GM18858 (cell line): ENCODE measurements at regions not wholly inside any gene's neighbourhood (a gene's known extent, or its start where the extent isn't known, plus 50 kb on each side); places are given as distances from the start of the nearest gene placed in this dataset.

ENCODE experiments used
- ATAC-seq: cut with Tn5 transposase; IDR thresholded peaks from one replicate; pipeline ENCODE4 v1.9.1; 2021; ENCODE audit not compliant: unreplicated experiment

DNA sequence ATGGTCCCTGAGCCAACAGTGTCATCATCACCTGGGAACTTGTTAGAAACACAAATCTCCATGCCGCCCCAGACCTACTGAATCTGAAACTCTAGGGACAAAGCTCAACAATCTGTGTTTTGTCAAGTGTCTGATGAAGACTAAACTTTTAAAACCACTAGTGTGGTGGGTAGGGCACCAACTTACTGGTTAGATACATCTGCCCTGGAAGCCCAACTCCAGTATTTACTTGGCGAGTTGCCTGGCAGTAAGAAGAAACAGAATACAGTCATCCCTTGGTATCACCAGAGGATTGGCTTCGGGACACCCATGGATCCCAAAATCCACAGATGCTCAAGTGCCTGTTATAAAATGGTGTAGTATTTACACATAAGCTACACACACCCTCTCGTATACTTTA lies 367.9 kb upstream of the DUSP10 start:
- ATAC-seq = no peak

DNA sequence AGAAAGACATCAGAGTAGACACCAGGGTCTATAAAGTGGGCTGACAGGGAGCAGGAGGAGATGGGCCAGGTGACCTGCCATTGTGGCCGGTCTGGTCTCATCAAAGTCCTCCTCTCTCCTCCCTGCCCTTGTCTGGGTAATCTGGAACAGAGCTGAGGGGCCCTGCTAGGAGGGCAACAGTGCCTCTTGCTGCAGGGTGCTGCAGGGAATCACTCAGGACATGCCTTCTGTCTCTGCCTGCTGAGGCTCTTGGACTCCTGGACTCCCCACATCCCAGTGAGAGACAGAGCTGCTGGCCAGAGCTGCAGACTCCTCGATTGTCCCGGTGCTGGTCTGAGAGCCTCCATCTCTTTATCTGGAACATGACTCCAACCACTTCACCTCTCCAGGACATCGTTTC lies 366.1 kb upstream of the DUSP10 start:
- no peak for ATAC-seq

DNA sequence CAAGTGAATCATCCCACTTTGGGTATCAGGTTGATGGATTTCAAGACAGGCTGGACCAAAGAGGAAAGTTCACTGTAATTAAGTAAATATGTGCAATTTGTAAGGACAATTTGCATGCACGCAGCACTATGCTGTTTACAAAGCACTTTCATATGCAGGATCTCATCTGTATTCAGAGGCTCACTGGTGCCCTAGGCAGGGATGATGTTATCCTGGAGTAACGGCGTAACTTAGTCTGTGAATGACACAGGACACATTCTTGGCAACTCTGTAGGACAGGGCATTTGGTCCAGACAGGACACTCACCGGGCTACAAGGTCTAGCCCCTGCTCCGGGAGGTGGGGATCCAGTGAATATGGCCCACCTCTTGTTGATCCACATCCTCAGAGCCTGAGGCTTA lies 365.4 kb upstream of the DUSP10 start:
- ATAC-seq = no peak

DNA sequence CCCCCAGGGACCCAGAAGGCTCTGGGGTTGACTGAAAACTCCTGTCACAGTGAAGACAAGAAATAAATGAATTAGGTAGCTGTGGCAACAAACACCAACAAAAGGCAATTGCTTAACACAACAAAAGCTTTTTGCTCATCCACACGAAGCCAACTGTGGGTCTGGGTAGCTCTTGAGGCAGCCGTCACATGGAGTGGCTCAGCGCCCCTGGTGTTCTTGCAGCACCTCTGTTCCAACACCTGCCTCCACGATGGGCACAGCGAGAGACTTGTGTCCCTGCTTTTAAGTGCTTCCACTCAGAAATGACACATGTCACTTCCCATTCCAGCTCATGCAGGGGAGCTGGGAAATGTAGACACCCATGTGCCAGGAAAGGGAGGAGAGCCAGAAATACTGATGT lies 364.5 kb upstream of the DUSP10 start:
- no peak for ATAC-seq

DNA sequence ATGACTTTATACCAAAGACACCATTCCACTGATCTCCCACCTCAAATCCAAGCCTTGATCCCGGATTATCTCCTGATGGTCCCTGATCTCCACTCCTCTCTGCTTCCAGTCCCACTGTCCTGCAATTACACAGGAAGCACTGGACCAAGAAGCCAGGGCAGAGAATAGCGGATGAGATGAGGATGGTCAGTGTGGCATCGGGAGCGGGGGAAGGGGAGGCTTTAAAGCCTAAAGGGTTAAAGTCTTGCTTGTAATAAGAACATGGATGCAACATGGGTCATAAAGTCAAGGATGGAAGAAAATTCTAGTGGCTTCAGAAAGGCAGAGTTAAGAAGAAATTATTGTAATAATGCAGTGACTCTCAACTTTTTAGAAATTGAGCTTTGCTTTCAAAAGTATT lies 364.0 kb upstream of the DUSP10 start:
- no peak for ATAC-seq

DNA sequence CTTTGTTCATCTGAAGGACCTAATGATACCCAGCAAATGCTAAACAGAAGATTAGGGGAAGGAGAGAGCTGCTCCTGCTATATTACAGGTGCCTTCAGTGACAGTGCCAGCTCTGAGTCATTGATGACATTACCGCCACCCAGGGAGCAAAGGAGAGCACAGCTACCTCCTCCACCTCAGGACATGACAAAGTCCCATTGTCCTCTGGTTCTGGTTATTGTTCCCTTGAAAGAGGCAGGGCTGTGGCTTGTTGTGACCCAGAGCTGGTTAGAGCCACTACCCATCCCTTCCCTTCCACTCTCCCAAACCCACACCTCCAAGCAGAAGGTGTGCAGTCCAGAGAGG lies 363.5 kb upstream of the DUSP10 start:
- no peak for ATAC-seq

DNA sequence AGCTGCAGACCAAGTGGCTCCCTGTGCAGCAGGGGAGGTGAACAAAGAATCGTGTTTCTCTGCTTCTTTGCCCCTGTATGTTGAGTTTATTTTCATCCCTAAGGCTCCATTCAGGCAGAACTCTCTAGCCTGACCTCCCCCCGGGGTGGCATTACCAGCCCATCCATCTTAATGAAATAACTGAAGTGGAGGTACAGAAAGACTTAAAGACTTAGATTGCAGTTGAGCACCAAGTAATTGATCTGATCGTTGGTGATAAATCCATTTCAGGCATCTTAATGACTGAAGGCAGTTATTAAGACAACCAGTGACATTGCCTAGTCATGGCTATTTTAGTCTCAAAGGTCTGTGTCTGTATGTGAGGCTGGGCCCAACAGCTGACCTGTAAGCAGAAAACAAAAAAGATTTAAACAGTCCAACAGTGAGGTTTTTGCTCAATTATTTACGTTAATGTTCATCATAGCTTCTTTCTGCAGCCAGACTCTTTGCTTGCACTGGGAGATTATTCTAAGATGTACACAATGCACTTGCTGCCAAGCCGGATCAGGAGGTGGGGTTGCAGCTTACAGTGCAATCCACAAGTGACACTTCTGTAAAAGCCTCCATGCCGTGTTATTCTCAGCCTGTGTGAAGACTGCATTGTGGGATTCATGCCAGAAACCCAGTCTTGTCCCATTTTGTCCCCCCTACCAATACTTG lies 363.0 kb upstream of the DUSP10 start:
- no peak for ATAC-seq

DNA sequence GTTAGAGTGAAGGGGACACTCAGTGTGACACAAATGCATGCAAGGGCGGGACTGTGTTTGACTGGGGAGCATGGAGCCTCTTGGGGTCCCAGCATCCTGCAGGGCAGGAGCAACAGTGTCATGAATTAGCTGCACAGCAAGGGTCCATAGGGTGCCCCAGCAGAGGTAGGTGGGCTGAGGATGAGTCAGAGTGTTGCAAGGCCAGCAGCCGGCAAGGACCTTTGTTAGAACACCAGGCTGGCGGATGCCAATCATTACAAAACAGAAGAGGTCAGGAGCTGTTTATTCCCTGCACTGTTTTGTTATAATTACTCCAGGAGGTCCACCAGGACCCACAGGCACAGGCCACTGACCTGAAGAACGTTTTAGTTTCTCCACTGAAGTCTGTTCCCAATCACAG lies 362.2 kb upstream of the DUSP10 start:
- no peak for ATAC-seq

DNA sequence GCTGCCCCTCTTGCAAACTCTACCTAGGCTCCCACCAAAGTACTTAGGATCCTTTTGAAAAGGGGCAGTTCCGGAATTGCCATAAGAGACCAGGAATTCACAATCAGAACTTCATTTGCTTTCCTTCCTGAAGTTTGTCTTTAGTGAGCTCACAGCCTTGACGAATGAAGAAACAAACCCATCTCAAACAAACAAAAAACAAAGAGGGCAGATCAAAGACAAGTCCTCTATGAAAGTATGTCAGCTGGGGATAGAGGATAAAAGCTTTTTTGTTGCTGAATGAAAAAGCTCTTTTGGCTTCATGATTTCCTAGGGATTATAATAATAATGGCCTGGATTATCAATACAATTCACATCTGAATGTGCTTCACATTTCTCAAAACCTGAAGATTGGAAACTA lies 357.9 kb upstream of the DUSP10 start:
- no peak for ATAC-seq

DNA sequence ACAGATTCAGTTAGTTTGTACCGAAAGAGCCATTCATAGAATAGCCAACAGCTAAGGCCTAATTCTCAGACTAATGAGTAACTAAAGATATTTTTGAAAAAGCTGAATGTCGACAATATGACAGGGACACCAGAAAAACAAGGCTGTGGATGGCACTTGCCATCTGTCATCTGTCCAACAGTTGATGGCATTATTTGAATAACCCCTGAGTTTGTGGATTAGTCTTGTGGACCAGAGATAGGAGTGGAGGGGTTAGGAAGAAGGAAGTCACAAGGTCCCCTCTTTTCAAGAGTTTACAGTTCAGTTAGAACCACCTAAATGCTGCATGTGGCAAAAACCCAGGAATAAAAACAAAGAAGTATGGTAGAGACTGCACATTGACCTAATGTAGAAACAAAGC lies 356.5 kb upstream of the DUSP10 start:
- no peak for ATAC-seq

DNA sequence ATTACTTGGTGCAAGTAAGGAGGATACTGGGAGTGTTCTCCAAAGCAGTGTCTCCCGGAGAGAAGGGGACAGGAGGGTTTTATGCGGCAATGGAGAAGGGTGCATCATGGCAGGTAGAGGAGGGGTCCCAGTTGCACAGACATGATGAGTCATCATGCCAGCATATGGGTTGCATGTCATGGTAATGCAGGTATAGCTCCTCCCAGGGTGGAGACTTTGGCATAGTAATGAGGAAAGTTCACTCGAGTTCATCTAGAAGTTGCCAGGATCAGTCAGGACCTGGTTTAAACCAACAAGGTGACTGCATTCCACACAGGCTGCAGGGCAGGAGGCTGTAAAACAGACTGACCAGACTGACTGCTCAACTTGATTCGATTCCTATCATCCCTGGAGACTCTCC lies 355.7 kb upstream of the DUSP10 start:
- ATAC-seq = no peak

DNA sequence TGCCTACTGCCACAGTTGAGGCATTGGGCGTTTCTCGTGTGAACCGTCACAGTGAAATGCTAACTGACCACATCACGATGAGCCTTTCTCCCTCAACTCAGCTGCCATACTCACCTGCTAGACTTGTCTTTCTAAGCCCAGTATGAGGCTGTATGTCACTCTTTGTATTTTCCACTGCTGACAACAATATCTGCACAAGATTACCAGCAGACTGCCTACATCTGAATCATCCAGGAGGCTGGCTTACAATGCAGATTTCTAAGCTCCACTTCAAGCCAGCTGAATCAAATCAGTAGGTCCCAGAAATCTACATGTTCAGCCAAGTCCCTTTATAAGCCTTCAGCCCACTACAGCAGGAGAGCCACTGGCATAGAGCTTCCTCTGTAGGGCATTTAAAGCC lies 355.0 kb upstream of the DUSP10 start:
- ATAC-seq = no peak

DNA sequence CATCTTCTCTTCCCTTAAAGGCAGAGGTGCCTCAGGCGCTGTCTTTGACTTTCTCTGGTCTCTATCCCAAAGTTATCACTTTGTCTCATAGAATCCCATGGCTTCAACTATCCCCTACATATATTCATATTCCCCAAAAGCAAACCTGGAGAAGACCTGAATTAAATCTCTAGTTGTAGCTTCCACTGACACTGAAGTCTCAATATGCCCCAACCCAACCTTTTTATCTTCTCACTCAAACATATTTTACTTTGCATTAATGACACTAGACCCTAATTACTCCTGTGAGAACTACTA lies 354.5 kb upstream of the DUSP10 start:
- ATAC-seq = no peak

DNA sequence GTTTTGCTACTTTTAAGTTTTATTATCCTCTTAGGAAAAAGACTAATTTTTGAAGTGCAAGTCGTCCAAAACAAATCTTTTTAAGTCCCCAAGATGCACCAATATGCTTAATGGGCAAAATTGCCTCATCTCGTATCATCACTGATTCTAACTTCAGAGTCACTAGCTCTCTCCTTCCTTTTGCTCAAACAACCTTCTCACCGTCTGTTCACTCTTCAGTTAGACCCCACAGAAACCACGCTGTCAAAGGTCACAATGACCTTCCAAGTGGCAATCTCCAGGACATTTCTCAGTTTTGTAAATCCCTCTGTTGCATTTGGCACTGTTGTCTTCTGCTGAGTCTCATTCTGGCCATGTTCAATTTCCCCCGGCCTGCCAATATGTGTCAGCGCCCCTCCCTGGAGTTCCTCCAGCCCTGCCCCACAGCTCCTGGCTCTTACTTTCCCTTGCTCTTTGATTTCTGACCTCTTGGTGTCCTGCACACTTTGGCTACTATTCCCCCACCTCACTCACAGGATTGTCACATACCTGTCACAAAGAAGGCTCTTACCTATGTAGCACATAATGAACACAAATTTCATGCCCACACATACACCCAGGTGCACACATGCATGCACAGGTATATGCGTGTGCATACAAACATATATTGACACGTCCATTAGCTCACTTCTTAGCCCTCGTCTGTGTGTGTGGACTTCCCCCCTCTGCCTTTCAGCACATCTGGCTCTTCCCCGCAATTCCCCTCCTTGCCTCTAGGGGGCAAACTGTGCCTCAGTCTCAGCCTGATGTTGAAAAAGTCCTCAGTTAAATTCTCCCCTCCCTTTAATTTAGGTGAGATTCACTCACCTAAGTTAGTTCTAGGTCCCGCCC lies 354.0 kb upstream of the DUSP10 start:
- peak; percentile 49 for ATAC-seq

DNA sequence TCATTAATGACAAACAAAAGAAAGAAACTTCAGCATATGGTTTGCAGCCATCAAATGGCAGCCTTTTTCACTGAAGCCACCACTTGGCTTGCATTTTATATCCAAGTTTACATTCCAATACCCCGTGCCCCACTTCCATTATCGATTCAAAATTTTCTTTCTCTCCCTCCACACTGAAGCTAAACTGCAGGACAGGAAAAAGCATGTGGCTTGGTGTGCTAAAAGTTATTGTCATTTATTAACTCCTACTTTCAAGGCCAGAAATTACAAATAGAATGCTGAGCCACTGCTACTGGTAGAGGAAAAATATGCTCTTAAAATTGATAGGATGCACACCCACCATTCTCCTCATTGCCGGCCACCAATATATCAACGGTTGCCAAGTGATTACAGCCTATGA lies 351.6 kb upstream of the DUSP10 start:
- ATAC-seq = no peak

DNA sequence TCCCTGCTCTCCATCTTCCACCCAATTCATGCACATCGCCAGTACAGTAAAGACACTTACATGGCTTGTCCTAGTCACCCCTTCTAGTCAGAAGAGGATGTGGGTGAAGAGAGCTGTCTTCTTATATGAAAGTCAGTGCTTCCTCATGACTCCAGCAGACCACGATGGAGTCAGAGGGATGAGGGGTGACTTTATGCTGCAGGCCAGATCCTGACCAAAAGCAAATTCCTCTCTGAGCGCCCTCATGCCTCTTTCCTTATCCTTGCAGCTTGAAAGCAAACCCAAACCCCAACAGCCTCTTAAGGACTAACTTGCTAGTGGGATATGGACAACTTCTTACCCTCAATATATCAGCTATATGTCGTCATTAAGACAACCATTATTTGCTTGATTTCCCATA lies 348.2 kb upstream of the DUSP10 start:
- no peak for ATAC-seq

DNA sequence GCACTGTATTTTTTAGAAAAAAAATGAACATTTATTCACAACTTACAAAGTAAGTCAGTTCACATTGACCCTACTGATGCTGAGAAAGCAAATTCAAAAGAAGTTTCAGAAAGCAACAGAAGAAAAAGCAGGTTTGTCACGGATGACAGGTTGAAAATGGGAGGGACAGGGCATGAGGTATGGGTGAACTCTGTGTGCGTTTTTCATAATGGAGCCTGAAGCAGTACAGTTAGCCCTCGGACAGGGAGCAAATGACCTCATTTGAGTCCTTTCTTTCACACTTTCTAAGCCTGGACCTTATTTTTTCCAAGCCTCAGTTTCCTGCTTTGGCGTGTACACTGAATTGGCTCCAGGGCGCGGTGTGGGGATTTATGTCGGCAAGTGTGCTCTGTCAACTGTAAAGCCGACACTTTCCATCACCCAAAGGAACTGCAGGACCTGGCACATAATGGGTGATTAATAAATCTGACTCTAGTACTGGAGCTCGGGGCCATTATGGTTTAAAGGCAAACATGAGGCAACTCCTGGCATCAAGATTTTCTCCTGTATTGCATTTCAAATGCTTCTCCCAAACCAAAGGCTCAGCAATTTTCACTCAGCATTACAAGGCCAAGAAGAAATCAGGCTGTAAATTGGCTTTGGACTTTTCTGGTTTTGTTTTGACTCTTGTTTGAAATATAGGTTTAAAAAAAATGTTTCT lies 345.5 kb upstream of the DUSP10 start:
- ATAC-seq = no peak

DNA sequence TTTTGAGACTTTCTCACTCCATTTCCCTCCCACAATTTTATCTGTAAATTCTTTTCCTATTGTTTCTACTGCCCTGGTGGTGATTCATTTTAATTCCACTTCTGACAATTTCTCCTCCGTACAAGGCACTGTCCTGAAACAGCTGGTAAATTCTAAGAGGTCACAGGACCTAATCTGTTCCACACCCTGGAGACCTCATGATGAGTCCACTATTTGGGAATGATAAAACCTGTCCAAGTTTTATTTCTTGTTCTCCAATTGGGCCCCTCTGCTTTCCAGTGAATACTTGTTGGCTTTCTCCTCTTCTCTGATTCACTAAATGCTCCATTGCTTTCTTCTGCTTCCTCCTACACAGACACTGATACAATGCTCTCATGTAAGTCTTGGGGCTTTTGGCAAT lies 343.1 kb upstream of the DUSP10 start:
- ATAC-seq = no peak

DNA sequence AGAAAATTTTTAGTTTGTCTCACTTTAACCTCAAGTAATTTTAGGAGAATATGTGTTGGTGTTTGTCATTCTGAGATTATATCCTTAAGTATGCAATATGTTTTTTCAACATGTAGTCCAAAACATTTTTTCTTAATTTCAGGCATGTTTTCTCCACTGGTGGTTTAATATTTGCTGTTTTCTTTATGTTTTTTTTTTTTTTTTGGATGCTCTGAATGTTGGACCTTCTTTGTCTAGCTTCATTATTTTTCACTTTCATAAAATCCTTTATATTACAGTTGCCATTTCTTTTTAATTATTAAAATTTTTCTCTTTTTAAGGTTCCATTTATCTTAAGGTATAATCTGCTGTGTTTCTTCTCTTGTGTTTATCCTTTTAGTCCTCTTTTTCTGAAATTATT lies 342.2 kb upstream of the DUSP10 start:
- no peak for ATAC-seq

DNA sequence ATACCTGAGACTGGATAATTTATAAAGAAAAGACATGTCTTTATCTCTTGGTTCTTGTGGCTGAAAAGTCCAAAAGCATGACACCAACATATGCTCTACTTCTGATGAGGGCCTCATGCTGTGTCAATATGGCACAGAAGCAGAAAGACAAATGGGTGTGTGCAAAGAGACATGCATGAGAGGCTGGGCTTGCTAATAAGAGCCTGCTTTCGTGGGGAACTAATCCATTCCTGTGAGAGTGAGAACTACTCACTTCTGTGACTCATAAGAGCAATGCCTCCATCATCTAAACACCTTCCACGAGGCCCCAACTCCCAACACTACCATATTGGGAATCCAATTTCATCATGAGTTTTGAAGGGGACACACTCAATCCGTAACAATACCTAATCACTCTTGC lies 340.0 kb upstream of the DUSP10 start:
- ATAC-seq = no peak

DNA sequence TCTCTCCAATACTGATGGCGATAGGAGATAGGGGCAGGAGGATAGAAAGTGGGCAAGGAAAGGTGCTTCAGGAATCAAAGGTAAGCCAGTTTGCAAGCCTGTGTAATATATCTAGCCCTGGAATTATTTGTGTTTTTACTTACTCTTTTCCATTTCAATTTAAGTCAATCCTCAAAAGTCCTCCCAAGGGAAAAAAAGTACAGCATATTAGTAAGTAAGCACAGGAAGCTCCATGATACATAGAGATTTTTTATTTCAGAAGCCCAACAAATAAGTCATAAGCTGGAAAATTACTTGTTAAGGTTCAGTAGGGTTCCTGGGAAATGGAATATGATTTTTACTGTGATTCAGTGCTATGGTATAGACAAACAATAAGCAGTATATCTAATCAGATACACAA lies 337.7 kb upstream of the DUSP10 start:
- ATAC-seq = no peak

DNA sequence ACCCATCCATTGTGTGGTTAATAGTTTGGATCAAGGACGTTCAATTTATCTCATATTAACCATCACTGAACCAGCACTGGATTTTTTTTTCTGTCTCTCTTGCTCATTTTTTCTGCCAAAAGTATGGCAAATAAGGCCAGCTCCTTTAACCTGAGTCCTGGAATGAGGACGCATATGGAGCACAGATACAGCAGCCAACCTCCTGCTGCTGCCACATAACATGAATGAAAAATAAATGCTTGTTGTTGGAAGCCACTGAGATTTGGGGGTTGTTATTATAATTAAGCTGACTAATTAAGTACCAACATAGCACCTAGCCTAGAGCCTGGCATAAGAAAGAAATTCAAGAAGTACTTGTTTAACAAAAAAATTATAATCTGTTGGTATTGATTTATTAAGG lies 335.3 kb upstream of the DUSP10 start:
- no peak for ATAC-seq
